Stimulated activated CD8-positive, alpha-beta memory T cell treated with anti-CD3 and anti-CD28 coated beads, Interleukin-2, amount 100 ng/mL, for 48 hours (primary cell): ENCODE measurements at regions not wholly inside any gene's neighbourhood (a gene's known extent, or its start where the extent isn't known, plus 50 kb on each side); places are given as distances from the start of the nearest gene placed in this dataset.

Experiments used
- DNase-seq, 2 donors: peaks; one replicate each; pipeline ENCODE4 v3.0.0-alpha.2; 2020; ENCODE audit warnings: low read depth in 2 of 2

DNA sequence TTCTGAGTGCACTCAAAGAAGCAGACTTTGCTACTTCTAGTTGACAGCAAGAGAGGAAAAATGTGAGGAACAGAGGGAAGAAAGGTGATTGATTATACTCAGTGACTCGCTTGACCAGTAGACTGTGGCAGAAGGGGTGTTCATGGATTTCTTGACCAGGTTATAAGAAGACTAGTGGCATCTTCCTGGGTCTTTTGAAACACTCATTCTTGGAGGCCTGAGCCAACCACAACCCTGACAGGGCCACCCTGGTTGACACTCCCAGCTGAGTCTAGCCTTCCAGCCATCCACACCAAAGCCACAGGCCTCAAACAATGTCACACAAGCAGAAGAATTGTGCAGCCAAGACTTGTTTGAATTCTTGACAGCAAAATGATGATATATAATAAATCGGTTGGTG, 366.3 kb downstream of the SS18 start:
- no peak for DNase-seq

DNA sequence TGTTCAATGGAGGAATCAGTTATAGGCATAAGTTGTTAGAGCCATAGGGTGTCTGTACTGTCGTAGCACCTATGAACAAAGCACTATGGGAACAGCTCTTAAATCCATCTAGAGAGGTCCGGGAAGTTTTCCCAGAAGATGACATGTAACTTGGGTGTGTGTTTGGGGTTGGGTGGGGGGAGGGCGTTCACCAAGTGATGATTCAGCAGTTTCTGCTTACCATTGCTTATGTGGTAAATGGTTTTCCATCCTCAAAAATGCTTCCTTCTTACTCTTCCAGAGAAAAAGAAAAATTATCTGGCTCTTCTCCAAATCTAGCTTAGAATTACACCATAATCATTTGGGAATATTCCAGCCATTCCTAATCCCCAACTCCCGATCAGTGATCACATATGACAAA, 361.1 kb upstream of the ZNF521 start:
- no peak for DNase-seq

- no peak for DNase-seq
These were observed 359.0 kb upstream of the ZNF521 start for GRCh38 chr18:25710981-25711380.

DNA sequence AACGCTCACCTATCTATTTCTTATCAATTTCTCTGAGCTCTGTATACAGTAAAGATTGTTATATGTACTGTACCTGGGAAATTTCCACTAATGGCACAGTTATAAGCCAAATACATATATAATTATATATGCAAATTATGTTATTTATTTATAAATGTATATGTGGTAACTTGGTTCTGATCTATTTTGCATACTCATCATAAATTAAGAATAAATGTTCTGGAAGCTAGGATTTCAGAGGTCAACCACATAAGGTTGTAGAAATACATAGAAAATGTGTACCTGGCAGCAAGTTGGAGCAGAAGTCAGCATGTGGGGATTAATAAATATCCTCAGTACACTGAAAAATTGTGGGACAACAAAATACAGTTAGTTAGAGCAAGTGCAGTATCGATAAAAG, 353.7 kb upstream of the ZNF521 start:
- DNase-seq = no peak

DNA sequence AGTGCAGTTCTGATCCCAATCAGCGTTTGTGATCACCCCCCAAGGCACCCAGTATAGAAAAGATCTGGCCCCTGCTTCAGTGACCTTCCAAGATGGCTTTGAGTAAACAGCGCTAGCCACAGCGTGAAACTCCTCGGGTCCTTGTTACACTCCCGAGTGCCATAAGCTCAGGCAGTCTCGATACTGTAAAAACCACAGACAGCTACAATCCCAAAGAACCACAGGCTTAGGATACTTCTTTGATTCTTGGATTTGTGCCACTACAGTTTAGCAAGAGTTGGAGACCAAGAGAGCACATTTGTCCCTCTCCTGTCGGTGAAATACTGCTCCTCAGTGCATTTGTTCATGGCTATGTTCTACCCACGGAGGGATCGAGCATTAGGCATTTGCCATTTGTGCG, 352.5 kb upstream of the ZNF521 start:
- no peak for DNase-seq

DNA sequence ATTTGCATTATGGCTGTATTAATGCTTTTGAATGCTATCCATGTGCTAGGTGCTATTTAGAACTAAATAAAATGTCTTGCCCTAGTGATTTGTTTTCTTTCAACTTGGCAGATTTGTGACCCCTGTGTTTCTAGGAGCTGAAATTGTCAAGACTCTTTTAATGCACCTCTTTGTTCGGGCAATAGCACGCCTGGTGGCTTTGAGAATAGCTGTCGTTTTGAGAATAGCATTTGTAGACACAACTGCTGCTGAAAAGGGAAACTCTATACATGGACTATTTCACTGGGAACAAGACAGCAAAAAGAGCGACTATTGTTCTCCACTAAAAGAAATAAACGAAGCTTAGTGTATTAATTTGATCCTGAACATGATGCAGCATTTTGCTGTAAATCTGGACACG, 352.1 kb upstream of the ZNF521 start:
- DNase-seq = no peak

GRCh38 chr18:25701821-25702220, 349.9 kb upstream of the ZNF521 start:
- no peak for DNase-seq

- no peak for DNase-seq
These were observed 335.1 kb upstream of the ZNF521 start for GRCh38 chr18:25686960-25687500.

DNA sequence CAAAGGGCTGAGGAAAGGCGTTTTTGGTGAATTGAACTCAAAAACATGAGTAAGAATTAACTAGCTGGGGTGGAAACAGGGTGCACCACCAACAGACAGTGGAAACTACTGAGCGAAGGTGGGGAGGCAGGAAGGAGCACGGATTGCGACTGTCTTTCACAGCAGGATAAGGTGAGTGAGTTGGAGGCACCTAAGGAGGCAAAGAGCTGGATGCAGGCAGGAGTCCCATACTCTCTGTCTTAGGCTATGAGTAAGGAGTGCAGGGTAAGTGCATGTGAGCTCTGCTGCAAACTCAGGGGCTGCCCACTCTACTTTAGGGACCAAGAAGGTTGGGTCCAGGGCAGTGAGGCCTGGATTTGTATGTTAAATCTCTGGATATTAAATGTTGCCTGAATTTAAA, 333.1 kb upstream of the ZNF521 start:
- no peak for DNase-seq

- no peak for DNase-seq
These were observed 327.5 kb upstream of the ZNF521 start for GRCh38 chr18:25679491-25679890.

DNA sequence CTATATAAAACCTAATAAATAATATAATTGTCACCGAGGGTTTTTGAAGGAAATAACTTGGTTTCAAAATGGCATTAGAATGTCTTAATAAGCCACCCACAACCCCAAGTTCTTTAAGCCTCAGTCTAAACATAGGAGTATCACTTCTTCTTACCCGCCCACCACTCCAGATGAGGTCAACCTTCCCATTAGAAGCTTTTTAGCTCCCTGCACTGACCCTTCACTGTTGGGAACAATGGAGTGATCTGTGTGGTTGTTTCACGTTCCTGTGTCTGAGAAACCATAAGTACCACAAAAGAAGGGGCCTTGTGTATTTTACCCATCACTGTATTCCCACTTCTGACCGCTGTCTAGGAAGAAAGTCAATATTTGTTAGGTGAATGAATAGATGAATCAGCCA, 326.3 kb upstream of the ZNF521 start:
- no peak for DNase-seq

DNA sequence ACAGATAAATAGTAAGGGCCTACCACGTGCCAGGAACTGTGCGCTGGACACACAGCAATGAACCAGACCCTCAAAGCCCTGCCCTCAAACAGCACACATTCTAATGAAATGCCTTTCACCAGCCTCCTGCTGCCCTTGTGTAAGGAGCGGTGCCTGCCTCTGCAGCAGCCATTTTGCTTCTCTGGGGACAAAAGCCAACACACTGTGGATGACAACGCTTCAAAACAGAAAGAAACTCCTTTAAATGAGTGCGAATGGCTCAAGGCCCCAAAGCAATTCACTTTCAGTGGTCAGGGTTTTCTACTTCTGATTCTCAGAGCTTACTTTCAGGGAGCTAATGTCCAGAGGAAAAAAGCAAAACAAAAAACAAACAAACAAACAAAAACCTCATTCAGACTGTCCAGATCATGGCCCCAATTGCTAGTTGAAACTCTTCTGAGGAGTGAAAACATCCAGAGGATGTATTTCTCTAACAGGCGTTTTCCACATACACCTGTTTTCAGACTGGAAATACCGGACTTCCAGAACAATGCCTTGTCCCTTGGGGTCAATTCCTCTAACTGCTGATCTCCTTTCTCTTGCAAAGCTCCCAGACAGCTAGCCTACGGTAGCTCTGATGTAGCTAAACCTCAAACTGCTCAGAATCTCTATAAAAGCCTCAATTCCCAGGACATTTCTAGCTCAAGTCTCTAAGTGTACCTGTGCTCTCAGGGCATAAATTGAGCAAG, 323.3 kb upstream of the ZNF521 start:
- no peak for DNase-seq

DNA sequence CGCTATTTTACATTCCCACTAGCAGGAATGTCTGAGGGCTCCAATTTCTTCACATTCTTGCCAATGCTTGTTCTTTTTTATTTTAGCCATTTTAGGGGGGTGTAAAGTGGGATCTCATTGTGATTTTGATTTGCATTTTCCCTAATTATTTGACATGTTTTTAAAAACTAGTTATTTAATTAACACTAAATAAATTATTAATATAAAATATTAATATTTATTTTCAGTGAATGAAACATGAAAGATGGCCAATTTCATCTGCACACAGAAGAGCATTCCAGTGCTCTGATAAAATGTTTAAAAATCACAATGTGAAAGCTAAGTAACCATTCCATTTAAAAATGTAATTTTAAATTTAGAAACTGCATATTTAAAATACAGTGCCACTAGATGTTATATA, 322.2 kb upstream of the ZNF521 start:
- DNase-seq = no peak

DNA sequence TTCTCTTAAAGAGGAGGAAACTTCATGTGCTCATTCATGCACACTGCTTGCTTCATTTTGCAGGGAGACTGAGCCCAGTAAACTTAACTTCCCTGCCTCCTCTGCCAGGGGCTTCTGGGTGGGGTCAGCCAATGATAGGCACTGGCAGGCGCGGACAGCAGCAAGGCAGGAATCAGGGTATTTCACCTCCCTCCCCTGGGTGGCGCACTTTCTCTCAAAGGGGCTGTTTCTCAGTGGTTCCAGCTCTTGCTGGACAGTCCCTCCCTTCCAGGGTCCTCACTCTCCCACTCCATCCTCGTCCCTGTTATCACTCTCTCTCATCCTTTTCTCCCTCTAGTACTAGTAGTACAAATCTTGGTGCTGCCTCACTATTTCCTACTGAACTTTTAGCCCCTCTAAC, 320.5 kb upstream of the ZNF521 start:
- DNase-seq = no peak

GRCh38 chr18:25669741-25670140, 317.8 kb upstream of the ZNF521 start:
- DNase-seq = no peak

- no peak for DNase-seq
These were observed 310.3 kb upstream of the ZNF521 start for GRCh38 chr18:25662272-25662671.

GRCh38 chr18:25661831-25662230, 309.9 kb upstream of the ZNF521 start:
- DNase-seq = no peak

DNA sequence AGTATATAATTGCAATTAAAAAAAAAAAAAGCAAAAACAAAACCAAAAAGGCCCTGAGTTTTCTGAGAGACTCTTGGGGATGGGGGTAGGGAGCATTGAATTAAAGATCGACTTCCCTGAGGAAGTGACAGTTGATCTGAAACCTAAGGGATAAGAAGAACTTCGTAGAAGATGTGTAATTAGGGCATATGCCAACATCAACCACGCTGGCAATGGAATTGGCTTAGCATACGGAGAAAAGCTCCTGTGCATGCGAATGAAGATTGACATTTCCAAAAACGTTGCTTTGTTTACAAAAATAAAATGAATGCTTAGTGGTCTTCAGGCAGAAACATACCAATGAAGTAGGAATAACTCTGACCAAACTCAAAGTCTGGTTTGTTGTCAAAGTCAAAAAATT, 307.6 kb upstream of the ZNF521 start:
- DNase-seq = no peak

GRCh38 chr18:25658476-25658875, 306.5 kb upstream of the ZNF521 start:
- no peak for DNase-seq

- DNase-seq = no peak
These were observed 299.6 kb upstream of the ZNF521 start for GRCh38 chr18:25651553-25651952.

DNA sequence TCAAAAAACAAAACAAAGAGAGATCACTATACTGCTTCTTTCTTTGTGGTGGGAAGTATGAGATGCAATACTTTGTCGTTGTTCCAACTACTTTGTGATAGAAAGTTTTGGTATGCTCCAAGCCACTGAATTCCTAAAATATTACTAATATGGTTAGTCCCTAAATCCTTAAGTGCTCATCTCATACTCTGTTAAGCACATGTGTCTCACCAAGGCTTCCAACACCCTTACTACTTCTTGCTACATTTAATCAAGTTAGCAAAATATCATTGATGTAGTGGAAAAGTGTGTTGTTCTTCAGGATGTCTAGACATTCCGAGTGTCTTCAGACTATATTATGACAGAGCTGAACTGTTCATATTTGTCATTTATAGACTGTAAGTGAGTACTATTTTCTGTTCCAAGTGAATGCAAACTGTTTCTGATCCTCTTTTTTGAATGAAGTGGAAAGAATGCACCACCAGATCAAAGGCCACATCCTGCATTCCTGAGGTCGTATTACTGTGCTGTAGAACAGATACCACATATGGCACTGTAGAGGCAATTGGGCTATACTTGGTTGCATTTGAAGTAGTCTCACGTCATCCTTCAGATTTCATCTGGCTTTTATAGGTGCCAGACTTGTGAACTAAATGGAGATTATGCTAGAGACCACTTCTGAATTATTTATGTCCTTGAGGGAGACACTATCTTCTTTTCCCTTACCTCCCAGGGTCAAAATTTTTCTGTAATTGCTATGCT, 298.4 kb upstream of the ZNF521 start:
- no peak for DNase-seq

DNA sequence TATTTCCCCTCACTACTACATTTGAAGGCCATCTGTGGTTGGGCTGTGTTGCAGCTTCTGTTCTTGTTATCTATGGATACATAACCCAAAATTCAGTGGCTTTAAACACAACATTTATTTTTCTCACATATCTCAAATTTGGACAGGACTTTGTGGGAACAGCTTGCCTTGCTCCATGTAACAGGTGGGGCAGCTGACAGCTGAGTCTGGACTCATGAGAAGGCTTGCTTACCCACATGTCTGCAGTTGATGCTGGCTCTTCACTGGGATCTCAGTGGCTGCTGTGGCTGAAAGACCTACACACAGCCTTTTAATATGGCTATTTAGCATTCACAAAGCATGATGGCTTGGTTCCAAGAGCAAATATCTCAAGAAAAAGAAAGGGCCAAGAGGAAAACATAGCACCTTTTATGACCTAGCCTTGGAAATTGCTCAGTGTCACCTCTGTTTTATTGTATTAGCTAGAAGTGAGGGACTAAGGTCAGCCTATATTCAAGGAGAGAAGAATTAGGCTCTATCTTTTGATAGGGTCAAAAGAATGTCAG, 296.8 kb upstream of the ZNF521 start:
- no peak for DNase-seq

DNA sequence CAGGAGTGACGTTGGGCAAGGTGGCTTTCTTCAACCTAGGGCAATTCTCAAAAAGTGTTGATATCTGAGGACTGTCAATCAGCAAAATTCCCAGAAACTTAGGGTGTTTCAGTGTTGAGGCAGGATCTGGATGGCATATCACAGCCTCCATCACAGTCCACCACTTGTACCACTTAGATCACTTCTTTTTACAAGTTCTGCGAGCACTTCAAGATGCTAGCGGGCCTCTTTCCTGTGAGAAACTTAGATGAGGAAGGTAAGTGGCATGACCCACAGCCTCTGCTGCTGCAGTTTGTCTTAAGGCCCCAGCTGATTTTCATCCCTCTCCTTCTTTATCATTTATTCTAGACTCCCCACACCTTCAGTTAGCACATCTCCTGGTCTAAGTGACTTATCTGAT, 295.4 kb upstream of the ZNF521 start:
- DNase-seq = no peak
